ENCODE measurements at regions not wholly inside any gene's neighbourhood (a gene's known extent, or its start where the extent isn't known, plus 50 kb on each side); places are given as distances from the start of the nearest gene placed in this dataset.

DNA sequence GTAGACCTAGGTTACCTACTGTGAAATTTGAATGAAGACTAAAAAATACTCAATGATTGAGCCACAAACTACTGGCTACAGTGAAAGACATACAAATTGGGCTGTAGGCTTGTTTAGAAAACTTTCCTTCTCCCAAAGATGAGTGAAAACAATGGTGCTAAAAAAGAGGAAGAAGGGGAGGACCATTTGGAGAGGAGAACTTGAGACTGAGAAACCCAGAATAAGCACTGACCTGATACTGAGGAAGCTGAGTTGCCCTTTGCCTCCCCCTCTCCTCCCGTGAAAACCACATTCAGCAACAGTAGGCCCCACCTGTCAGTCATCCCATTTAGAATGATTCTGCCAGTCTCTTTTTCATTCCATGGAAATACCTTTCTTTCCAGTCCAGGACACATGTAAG is 484.0 kb upstream of the TGFBR2 start:
- no peak for DNase-seq (ENCODE audit: low read depth)

DNA sequence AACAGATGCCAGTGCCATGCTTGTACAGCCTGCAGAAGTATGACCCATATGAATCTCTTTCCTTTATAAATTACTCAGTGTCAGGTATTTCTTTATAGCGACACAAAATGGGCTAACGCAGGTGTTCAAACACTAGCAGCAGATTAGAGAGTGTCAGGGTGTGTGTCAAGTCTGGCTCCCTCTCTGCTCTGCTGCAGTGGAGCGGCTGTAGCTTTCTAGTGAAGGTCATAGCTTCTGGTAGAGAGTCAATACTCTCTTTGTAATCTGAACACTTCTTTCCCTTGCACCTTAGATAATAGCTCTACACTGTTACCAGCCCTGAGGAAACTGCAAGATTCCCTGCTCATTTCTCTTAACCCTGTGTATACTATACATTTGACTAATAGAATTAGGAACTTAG is 483.2 kb upstream of the TGFBR2 start:
- DNase-seq (ENCODE audit: low read depth) = no peak

- DNase-seq (ENCODE audit: low read depth) = no peak
Measured at GRCh38 chr3:30123755-30124154, 482.6 kb upstream of the TGFBR2 start.

DNA sequence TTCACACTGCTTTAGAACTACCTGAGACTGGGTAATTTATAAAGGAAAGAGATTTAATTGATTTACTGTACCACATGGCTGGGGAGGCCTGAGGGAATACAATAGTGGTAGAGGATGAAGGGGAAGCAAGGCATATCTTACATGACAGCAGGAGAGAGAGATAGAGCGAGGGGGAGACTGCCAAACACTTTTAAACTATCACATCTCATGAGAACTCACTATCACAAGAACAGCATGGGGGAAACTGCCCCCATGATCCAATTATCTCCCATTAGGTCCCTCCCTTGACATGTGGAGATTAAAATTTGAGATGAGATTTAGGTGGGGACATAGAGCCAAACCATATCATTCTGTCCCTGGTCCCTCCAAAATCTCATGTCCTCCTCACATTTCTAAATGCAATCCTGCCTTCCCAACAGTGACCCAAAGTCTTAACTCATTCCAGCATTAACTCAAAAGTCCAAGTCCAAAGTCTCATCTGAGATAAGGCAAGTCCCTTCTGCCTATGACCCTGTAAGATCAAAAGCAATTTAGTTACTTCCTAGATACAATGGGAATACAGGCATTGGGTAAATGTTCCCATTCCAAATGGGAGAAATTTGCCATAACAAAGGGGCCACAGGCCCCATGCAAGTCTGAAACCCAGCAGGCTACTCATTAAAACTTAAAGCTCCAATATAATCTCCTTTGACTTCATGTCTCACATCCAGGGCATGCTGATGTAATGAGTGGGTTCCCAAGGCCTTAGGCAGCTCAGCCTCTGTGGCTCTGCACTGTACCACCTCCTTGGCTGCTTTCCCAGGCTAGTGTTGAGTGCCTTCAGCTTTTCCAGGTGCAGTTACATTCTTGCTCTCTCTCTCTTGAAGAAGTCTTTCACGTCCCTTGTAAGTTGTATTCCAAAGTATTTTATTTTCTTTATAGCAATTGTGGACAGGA is 481.7 kb upstream of the TGFBR2 start:
- DNase-seq (ENCODE audit: low read depth) = peak; percentile 40

DNA sequence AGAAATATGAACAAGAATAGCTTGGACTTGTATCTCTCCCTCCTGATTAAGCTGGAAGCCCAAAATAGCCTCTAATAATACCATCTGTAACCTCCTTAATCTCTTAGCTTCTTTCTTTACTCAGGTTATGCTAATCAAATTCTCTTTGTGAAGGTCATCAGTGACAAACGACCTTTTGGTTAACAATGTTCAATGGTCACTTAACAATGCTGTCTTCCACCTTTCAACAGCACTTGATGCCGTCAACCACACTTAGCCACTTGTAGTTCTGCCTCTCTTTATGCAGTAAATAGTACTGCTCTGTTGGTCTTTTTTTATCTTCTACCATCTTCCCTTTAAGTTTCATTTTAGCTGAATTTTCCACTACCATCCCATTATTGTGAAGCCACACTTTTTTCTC is 476.6 kb upstream of the TGFBR2 start:
- no peak for DNase-seq (ENCODE audit: low read depth)

GRCh38 chr3:30130391-30130790 is 476.0 kb upstream of the TGFBR2 start:
- no peak for DNase-seq (ENCODE audit: low read depth)

DNA sequence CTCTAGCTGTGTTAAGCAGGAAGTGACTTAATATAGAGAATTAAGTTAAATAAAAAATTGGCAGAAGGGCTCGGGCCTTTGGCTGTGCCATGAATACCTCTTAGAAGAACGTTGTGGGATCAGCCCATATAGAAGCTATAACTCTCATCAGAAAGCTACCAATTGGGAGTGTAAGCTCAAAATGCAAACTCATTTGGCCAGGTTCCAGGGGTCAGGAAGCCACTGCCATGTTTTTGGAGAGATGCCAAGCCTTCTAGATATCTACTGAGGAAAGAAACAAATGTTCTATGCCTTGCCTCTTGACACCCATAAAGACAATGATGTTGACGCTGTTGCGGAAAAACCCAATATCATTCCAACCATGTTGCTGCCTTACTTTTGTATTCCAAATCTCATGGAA is 475.2 kb upstream of the TGFBR2 start:
- DNase-seq (ENCODE audit: low read depth) = no peak

DNA sequence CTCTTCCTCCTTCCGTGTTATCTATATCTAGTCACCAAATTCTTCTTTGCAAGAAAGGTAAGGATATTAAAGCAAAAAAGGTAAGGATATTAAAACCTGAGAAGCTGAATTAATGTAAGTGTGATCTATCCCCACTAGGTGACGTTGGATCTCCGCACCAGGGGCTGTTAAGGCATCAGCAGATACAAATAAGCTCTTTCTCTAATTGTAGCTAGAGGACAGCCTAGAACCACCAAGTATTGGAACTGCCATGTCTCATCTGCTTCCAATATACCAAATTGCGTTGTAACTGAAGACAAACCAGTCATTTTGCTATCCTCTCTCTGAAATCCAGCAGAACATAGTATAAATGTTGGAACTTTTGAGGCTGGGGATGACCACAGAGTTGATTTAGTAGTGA is 471.2 kb upstream of the TGFBR2 start:
- DNase-seq (ENCODE audit: low read depth) = no peak

DNA sequence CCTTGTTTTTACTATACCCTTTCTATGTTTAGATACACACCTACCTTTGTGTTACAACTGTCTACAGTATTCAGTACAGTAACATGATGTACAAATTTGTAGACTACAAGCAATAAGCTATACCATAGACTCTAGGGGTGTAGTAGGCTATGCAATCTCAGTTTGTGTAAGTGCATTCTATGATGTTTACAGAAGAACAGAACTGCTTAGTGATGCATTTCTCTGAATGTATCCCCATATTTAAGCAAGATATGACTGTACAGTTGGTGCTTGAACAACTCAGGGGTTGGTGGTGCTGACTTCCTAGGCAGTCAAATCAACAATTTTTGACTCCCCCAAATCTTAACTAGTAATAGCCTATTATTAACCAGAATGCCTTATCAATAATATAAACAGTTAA is 467.1 kb upstream of the TGFBR2 start:
- no peak for DNase-seq (ENCODE audit: low read depth)

DNA sequence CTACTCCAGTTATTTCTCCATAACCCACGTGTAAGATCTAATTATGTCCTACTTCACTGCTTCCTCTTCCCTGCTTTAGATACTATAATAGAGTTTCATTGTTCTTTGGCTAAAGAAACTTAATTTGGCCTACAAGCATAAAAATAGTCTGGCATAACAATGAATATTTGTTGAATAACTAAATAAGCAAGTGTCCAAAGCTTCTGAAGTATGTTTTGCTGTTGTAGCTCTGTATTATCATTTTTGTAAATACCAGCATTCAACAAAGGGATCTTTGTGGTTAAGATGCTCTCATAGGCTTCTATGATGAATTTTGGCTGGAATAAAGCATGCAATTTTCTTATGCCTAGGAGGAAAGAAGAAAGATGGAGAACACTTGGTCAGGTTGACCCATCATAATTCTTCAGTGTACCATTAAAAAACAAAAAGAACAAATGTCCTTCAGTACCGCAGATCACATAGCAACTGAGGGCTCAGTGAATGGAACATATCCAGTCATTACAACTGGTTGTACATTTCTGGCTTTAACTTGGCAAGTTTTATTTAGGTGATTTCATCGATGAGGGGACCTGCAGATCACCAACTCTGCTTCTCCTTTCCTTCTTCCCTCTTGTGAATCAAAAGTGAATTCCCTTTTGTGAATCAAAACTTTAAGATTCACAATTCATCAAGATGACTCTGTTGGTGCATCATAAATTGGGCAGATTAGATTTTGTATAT is 465.9 kb upstream of the TGFBR2 start:
- no peak for DNase-seq (ENCODE audit: low read depth)

GRCh38 chr3:30141178-30141581 is 465.2 kb upstream of the TGFBR2 start:
- DNase-seq (ENCODE audit: low read depth) = no peak

GRCh38 chr3:30141927-30142326 is 464.5 kb upstream of the TGFBR2 start:
- peak; percentile 14 for DNase-seq (ENCODE audit: low read depth)

DNA sequence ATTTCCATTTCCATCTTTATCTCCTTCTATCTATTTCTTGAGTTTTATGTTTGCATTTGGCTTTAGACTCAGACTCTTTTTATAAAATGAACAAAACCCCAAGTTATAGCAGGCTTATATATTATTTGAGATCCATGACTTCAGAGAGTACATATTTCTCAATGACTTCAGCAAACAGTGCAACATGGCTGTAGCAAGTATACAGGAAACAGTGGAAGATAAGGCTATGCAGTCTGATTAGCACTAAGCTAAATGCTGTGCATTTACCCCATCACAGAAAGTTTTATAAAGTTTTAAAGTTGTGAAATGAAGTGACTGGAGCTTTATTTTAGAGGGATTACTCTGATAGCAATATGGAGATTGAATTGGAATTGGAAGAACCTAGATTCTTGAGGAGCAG is 463.5 kb upstream of the TGFBR2 start:
- no peak for DNase-seq (ENCODE audit: low read depth)

GRCh38 chr3:30145281-30145680 is 461.1 kb upstream of the TGFBR2 start:
- DNase-seq (ENCODE audit: low read depth) = no peak

GRCh38 chr3:30146978-30147377 is 459.4 kb upstream of the TGFBR2 start:
- no peak for DNase-seq (ENCODE audit: low read depth)

DNA sequence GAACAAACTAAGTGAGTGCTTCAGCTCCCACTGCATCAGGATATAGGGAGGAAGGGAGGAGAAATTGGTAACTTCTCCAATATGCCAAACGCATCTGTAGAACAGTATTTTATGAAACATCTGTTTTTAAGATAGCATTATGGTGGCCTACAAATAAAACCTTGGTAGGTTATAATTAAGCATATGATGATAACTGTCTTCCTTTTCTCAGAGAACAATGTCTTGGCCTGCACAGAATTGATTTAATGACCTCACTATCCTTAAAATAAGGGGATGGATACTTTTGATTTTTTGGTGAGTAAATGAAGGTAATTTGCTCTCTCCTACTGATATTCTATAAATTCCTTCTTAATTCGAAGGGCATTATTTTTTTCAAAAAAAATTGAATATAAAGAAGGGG is 451.5 kb upstream of the TGFBR2 start:
- DNase-seq (ENCODE audit: low read depth) = no peak

GRCh38 chr3:30155755-30156154 is 450.6 kb upstream of the TGFBR2 start:
- no peak for DNase-seq (ENCODE audit: low read depth)

GRCh38 chr3:30156586-30157498 is 449.6 kb upstream of the TGFBR2 start:
- no peak for DNase-seq (ENCODE audit: low read depth)

DNA sequence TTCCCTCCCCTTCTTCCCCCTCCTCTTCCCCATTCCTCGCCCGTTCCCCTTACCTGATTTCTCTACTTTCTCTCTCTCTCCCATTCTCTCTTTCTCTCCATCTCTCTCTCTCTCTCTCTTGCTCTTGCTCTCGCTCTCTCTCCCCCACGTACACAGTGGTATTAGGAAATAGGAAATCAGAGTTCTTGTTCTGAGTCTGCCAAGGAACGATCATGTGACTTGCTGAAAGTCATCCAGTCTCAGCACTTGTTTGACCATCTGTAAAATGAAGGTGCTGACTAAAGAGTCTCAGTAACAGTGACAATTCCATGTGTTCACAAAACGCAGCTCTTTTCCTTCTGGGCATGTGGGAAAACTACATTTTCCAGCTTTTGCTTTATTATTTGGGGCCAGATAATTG is 445.0 kb upstream of the TGFBR2 start:
- DNase-seq (ENCODE audit: low read depth) = no peak

- peak; percentile 71 for DNase-seq (ENCODE audit: low read depth)
Measured at GRCh38 chr3:30162579-30162978, 443.8 kb upstream of the TGFBR2 start.

DNA sequence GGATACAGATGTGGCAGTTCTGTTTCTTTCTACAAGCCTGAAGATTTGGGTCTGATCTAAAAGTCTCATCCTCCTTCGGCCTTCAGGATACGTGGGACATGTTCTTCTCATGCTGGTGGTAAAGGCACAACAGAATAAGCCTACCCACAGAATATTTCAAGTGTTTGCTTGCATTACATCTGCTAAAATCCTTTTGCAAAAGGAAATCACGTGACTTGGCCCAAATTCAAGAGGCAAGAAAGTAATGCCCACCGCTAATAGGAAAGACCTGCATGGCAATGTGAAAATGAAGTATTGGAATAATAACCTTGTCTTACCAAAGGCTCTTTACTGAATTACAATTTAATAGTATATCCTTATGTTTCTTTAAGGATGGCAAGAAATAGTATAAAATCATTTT is 439.9 kb upstream of the TGFBR2 start:
- DNase-seq (ENCODE audit: low read depth) = no peak

- DNase-seq (ENCODE audit: low read depth) = peak; percentile 29
Measured at GRCh38 chr3:30167541-30168011, 438.8 kb upstream of the TGFBR2 start.
